Esophagus muscularis mucosa (tissue), 4 donors: ENCODE measurements at regions not wholly inside any gene's neighbourhood (a gene's known extent, or its start where the extent isn't known, plus 50 kb on each side); places are given as distances from the start of the nearest gene placed in this dataset.
A peak's percentile ranks its signal among the peaks of the same experiment; 100 is the strongest.

ENCODE experiments used
- DNase-seq: peaks from one replicate; pipeline ENCODE4 v3.0.0-alpha.2; 2017; ENCODE audit errors: extremely low spot score
- H3K27ac ChIP-seq, 4 donors: fragments of 200-600 bp; sonication (generic); replicated peaks in 1 of 4; 1 replicate in 3 of 4; 2 replicates in 1 of 4; pipeline ENCODE4 v1.5.1; 2016 to 2019; ENCODE audit warnings: mild to moderate bottlenecking in 1 of 4
- H3K27me3 ChIP-seq, 4 donors: fragments of 200-600 bp; sonication (generic); one replicate each; pipeline versions ENCODE4 v1.5.1 to v1.6.0; 2016 to 2019
- H3K36me3 ChIP-seq, 4 donors: fragments of 200-600 bp; sonication (generic); one replicate each; pipeline ENCODE4 v1.5.1; 2016 to 2019
- H3K4me1 ChIP-seq, 4 donors: fragments of 200-600 bp; sonication (generic); one replicate each; pipeline ENCODE4 v1.5.1; 2016 to 2019
- H3K4me3 ChIP-seq, 4 donors: fragments of 200-600 bp; sonication (generic); 1 replicate in 2 of 4; 2 replicates in 2 of 4; pipeline ENCODE4 v1.5.1; 2016 to 2019; ENCODE audit warnings: mild to moderate bottlenecking in 4 of 4, moderate library complexity in 1 of 4
- H3K9me3 ChIP-seq, 4 donors: fragments of 200-600 bp; sonication (generic); 1 replicate in 3 of 4; 2 replicates in 1 of 4; pipeline ENCODE4 v1.5.1; 2016 to 2019
- EP300 ChIP-seq: sonication (generic); formaldehyde crosslinking; IDR thresholded peaks from one replicate; pipeline ENCODE4 v1.6.1; 2017; ENCODE audit warnings: antibody characterized with exemption
- POLR2A ChIP-seq: fragments of 450-650 bp; IDR thresholded peaks from one replicate; pipeline ENCODE4 v1.6.1; 2017; ENCODE audit warnings: antibody characterized with exemption, moderate library complexity, mild to moderate bottlenecking, low read depth
- POLR2AphosphoS5 ChIP-seq, 2 donors: sonication (generic); formaldehyde crosslinking; IDR thresholded peaks; one replicate each; pipeline ENCODE4 v1.6.1; 2017; ENCODE audit warnings: antibody characterized with exemption in 2 of 2
- WGBS: methylation state at CpG from one replicate; pipeline ENCODE4 v1.1.5; 2018; 5-methylcytosine and 5-hydroxymethylcytosine counted together
- intact Hi-C: fragments of 100-400 bp; cut with DNase I; formaldehyde crosslinking; loops from one replicate; pipeline ENCODE4 v1.15.1; 2023
- TF ChIP-seq, protein P1 (sequence below), 3 experiments: fragments of 200-600 bp in 2 of 3; fragments of 450-650 bp in 1 of 3; sonication (generic) in 2 of 3; IDR thresholded peaks; one replicate each; pipeline ENCODE4 v1.5.1; 2017 to 2019; ENCODE audit warnings: antibody characterized with exemption in 3 of 3, mild to moderate bottlenecking in 2 of 3, moderate library complexity in 1 of 3

DNA sequence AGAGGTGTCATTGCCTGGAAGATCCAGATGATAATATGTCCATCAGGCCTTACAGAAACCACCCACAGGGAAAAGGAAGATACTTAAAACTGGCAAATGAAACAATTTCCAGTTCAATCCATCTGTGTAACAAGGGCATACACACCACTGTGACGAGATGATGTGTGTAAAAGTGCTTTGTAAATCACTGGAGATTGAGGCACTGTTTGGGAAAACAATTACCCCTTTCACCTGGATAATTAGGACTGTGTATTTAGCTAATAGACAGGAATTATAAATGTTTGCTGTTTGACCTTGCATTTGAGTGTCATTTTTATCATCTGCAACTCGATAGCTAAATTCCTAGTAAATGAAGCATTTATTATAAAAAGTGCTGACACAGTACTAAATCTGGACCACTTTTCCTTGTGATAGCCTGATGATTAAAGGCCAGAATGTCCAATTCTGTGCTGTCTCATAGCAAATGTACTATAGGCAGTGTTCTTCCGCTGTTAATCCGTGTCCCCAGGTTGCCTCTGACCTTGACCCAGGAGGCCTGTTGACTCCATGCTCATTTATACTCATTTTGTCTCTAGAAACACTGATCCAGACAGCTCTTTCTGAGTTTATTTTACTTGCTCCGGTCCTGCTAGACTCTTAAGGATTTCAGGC is 105.8 kb downstream of the LACC1 start:
- peak; percentile 31 for DNase-seq
- intact Hi-C loops, result no loop called here
- no peak overlapping the region for H3K27ac ChIP-seq
- H3K36me3 ChIP-seq, result no peaks in the 10 kb centered on the region
- H3K9me3 ChIP-seq, result no peaks in the 10 kb centered on the region
- no peak overlapping the region for H3K4me3 ChIP-seq
- H3K27me3 ChIP-seq, result no peaks in the 10 kb centered on the region
- WGBS, result 58% methylated on average over 5 of the region's 5 CpGs
- TF ChIP-seq POLR2AphosphoS5 (IDR thresholded peaks at IDR 0.05), result no peak
- TF ChIP-seq, protein P1, sequence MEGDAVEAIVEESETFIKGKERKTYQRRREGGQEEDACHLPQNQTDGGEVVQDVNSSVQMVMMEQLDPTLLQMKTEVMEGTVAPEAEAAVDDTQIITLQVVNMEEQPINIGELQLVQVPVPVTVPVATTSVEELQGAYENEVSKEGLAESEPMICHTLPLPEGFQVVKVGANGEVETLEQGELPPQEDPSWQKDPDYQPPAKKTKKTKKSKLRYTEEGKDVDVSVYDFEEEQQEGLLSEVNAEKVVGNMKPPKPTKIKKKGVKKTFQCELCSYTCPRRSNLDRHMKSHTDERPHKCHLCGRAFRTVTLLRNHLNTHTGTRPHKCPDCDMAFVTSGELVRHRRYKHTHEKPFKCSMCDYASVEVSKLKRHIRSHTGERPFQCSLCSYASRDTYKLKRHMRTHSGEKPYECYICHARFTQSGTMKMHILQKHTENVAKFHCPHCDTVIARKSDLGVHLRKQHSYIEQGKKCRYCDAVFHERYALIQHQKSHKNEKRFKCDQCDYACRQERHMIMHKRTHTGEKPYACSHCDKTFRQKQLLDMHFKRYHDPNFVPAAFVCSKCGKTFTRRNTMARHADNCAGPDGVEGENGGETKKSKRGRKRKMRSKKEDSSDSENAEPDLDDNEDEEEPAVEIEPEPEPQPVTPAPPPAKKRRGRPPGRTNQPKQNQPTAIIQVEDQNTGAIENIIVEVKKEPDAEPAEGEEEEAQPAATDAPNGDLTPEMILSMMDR (IDR thresholded peaks at IDR 0.05), result no peak
- H3K4me1 ChIP-seq, result peaks cover 9 to 16% (median 14%) of the 10 kb centered on the region in 4 donors

DNA sequence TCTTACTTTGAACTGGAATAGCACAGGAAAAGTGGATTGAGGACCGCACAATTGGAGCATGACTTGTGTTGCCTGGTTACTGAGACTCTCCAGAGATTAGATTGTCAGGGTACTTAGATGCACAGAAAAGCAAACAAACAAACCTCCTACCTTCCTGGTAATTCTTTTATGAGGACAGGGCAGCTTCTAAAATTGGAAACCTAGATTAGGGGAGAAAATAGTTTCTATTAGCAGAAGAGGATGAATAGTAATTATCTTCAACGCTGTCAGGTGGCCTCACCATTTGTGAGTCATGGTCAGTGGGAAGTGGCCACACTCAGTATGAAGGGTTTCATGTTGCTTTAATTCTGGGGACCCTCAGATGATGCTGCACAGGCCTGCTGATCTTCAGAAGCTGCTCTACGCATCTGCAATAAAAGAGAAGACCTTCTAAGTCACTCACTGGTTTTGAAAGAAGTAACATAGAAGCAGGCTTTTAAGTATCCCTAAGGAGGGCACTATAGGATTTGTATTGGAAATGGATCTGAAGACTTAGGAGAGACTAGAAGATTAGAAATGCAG is 106.8 kb downstream of the LACC1 start:
- DNase-seq, result peak; percentile 47
- Histone ChIP-seq H3K27me3 (no peaks in the 10 kb centered on the region), H3K4me3 (no peak overlapping the region), H3K9me3 (no peaks in the 10 kb centered on the region), H3K4me1 (peaks cover 9 to 17% (median 14%) of the 10 kb centered on the region in 4 donors), H3K36me3 (no peaks in the 10 kb centered on the region), H3K27ac (no peak overlapping the region)
- intact Hi-C loops, result no loop called here
- WGBS, result 78% methylated on average over 3 of the region's 3 CpGs
- TF ChIP-seq POLR2A, result no peak
- no peak for TF ChIP-seq EP300
- no peak for TF ChIP-seq POLR2AphosphoS5 (IDR thresholded peaks at IDR 0.05)
- TF ChIP-seq, protein P1 (IDR thresholded peaks at IDR 0.05), result no peak

DNA sequence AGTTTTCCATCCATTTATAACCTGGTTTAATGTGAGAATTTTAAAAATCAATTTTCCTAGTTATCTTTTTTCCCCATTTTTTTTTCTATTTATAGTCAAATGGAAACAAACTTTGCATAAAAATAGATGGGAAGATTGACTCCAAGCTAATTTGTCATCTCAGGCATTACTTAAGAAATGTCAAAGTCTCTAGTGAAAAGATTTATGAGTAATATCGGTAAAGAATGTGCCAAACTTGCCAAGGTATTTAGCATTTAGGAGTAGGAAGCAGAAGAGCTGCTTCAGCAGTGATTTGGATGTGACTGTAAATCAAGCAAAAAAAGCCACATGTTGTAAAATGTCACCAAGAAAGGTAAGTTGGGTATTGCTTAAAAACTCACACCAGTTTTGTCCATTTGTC is 108.6 kb downstream of the LACC1 start:
- H3K4me3 ChIP-seq, result no peak overlapping the region
- H3K27me3 ChIP-seq, result no peaks in the 10 kb centered on the region
- intact Hi-C loops, result no loop called here
- WGBS, result 40% methylated on average over 1 of the region's 1 CpG
- TF ChIP-seq POLR2A (no peak), EP300 (no peak), POLR2AphosphoS5 (IDR thresholded peaks at IDR 0.05) (no peak)
- H3K36me3 ChIP-seq, result no peaks in the 10 kb centered on the region
- no peaks in the 10 kb centered on the region for H3K9me3 ChIP-seq
- H3K27ac ChIP-seq, result no peak overlapping the region
- DNase-seq, result no peak
- peaks cover 9 to 17% (median 14%) of the 10 kb centered on the region in 4 donors for H3K4me1 ChIP-seq

DNA sequence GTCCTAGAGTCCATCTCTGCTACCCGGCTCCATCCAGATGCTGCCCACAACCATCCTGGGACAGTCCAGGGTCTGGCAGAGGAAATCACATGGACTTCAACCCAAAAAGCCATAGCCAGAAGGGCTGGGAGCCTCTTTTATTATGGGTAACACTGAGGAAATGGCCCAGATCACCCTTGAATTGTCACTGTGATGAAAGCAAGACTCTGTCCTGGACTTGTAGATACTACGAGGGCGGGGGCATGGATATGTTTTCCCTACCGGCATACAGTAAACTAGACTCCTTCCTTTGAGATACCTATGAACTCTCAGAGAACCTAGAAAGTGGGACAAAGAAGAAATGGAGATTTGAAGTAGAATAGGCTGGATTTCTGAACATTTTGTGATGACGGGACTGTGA is 110.3 kb downstream of the LACC1 start:
- H3K9me3 ChIP-seq, result peaks cover 0 to 9% (median 6%) of the 10 kb centered on the region in 4 donors
- no peaks in the 10 kb centered on the region for H3K27me3 ChIP-seq
- peak; percentile 75 for DNase-seq
- TF ChIP-seq POLR2A (no peak), EP300 (no peak), POLR2AphosphoS5 (IDR thresholded peaks at IDR 0.05) (no peak)
- TF ChIP-seq, protein P1 (IDR thresholded peaks at IDR 0.05), result no peak
- H3K36me3 ChIP-seq, result no peaks in the 10 kb centered on the region
- H3K27ac ChIP-seq, result no peak overlapping the region
- no peak overlapping the region for H3K4me3 ChIP-seq
- H3K4me1 ChIP-seq, result peaks cover 9 to 17% (median 14%) of the 10 kb centered on the region in 4 donors
- 88% methylated on average over 5 of the region's 5 CpGs for WGBS
- intact Hi-C loops, result no loop called here

DNA sequence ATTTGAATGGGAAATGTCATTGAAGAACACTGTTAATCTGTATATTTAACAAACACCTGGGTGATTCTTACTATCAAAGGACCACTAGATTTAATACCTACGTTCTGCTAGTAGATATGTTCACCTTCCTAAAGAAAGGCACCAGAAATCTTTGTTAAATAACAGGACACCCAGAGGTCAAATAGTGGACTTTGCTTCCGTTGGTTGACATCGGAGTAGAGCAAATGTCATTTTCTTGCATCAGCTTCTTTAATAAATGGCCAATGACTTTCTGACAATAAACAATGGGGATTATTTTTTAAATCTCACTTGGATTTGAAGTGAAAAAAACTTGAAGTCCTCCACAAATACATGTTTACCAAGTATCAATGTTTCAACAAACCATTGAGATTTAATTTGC is 111.1 kb downstream of the LACC1 start:
- Histone ChIP-seq H3K36me3 (no peaks in the 10 kb centered on the region), H3K27me3 (no peaks in the 10 kb centered on the region), H3K4me3 (no peak overlapping the region), H3K27ac (no peak overlapping the region), H3K9me3 (peaks cover 0 to 13% (median 8%) of the 10 kb centered on the region in 4 donors), H3K4me1 (peaks cover 5 to 17% (median 10%) of the 10 kb centered on the region in 4 donors)
- no peak for DNase-seq
- intact Hi-C loops, result no loop called here
- WGBS, result 79% methylated on average over 3 of the region's 3 CpGs
- no peak for TF ChIP-seq POLR2A
- TF ChIP-seq POLR2AphosphoS5 (IDR thresholded peaks at IDR 0.05), result no peak
- TF ChIP-seq, protein P1 (IDR thresholded peaks at IDR 0.05), result no peak
- no peak for TF ChIP-seq EP300
